ENCODE measurements at regions not wholly inside any gene's neighbourhood (a gene's known extent, or its start where the extent isn't known, plus 50 kb on each side); places are given as distances from the start of the nearest gene placed in this dataset.

DNA sequence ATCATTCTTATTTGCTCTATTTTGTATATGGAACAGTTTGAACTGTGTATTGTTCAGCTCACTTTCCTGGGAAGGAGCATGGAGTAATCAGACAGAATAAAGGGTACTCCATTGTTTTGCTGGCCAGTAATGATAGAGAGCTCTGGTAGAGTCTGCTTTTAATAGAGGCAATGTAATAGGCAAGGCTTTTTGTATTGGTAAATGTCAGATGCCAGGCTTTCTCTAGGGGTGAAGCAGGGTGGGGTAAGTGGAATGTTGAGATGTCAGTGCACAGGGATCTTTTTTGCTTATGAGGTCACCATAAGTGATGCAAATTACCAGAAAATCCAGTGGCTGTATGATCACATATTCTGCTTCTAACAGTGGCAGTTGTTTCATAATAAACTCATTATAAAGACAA lies 1088.3 kb upstream of the SORCS1 start:
- peaks cover 13% of the 10 kb centered on the region in 2 experiments for H3K9me3 Mint-ChIP-seq
- TF ChIP-seq CTCF (conservative IDR thresholded peaks at IDR 0.05), result no peak
- H3K4me2 ChIP-seq (ENCODE audit: insufficient read depth, insufficient read length, low read length), result no peak overlapping the region
- no peaks in the 10 kb centered on the region for H3K4me1 ChIP-seq (ENCODE audit: insufficient read depth, low read length)
- no peak overlapping the region for H3K4me3 Mint-ChIP-seq
- no peaks in the 10 kb centered on the region for H3K27me3 ChIP-seq (ENCODE audit: insufficient read depth, low read length)
- no peak overlapping the region for H3K23ac ChIP-seq (ENCODE audit: insufficient read length, low read depth, low read length)
- H3K79me2 ChIP-seq (ENCODE audit: insufficient read depth, low read length), result no peaks in the 10 kb centered on the region
- no peak overlapping the region for H2BK12ac ChIP-seq (ENCODE audit: insufficient read length, low read depth, low read length)
- H3K9me3 ChIP-seq (ENCODE audit: control insufficient read depth, low read depth, low read length), result no peaks in the 10 kb centered on the region
- no peak overlapping the region for H3K9ac ChIP-seq (ENCODE audit: extremely low read depth, insufficient read length, low read length)
- H3K56ac ChIP-seq (ENCODE audit: insufficient read length, low read depth, low read length), result no peak overlapping the region
- H3K36me3 Mint-ChIP-seq (ENCODE audit: insufficient read depth in 1 of 3, low read depth in 3 of 3), result peaks cover 0 to 20% (median 2%) of the 10 kb centered on the region in 3 experiments; a peak in 4 of 7 replicates
- H3K14ac ChIP-seq (ENCODE audit: insufficient read depth, low read length), result no peak overlapping the region
- no peak overlapping the region for H3K4ac ChIP-seq (ENCODE audit: low read depth, low read length)
- no peak overlapping the region for H2BK5ac ChIP-seq (ENCODE audit: insufficient read length, low read length)
- H2BK15ac ChIP-seq (ENCODE audit: low read depth, low read length), result no peak overlapping the region
- no peak overlapping the region for H3T11ph ChIP-seq (ENCODE audit: low read length)
- DNase-seq, result no peak
- H3K27me3 Mint-ChIP-seq (ENCODE audit: low read depth), result no peaks in the 10 kb centered on the region
- H4K5ac ChIP-seq (ENCODE audit: insufficient read length, low read depth, low read length), result no peak overlapping the region
- no peak overlapping the region for H2BK120ac ChIP-seq (ENCODE audit: low read depth, low read length, poor library complexity, severe bottlenecking)
- no peak overlapping the region for H2BK20ac ChIP-seq (ENCODE audit: low read depth, low read length, poor library complexity, severe bottlenecking)
- no peak overlapping the region for H4K8ac ChIP-seq (replicated peaks; ENCODE audit: insufficient read length, low read depth, low read length)
- no peak overlapping the region for H3K18ac ChIP-seq (ENCODE audit: insufficient read length, low read depth, low read length)
- no peaks in the 10 kb centered on the region for H3K23me2 ChIP-seq (ENCODE audit: insufficient read length, low read depth, low read length, poor library complexity, severe bottlenecking)
- no peak overlapping the region for H2AK5ac ChIP-seq (ENCODE audit: insufficient read length, low read length)
- no peak overlapping the region for H4K91ac ChIP-seq (ENCODE audit: insufficient read length, low read depth, low read length)
- H3K27ac ChIP-seq (ENCODE audit: insufficient read length, low read depth, low read length), result no peak overlapping the region
- no peaks in the 10 kb centered on the region for H3K4me1 Mint-ChIP-seq
- no peak overlapping the region for H3K27ac Mint-ChIP-seq
- no peaks in the 10 kb centered on the region for H4K20me1 ChIP-seq (ENCODE audit: control insufficient read depth, insufficient read depth, insufficient read length)
- H3K79me1 ChIP-seq (ENCODE audit: insufficient read depth, low read depth, low read length, poor library complexity, severe bottlenecking), result no peaks in the 10 kb centered on the region
- no peak overlapping the region for H2AFZ ChIP-seq (ENCODE audit: low read length)

All from H9 (cell line).